Stimulated activated CD8-positive, alpha-beta memory T cell treated with anti-CD3 and anti-CD28 coated beads, Interleukin-7, amount 100 ng/mL, for 1 hour (primary cell): ENCODE measurements at regions not wholly inside any gene's neighbourhood (a gene's known extent, or its start where the extent isn't known, plus 50 kb on each side); places are given as distances from the start of the nearest gene placed in this dataset.
"Not testable (repeated sequence)": the region's sequence is repeated elsewhere in the genome, so short reads cannot be mapped to it uniquely, and the experiment has no call there.

Source experiments
- DNase-seq, 2 donors: peaks; one replicate each; pipeline ENCODE4 v3.0.0-alpha.2; 2020; ENCODE audit warnings: low read depth in 2 of 2

DNA sequence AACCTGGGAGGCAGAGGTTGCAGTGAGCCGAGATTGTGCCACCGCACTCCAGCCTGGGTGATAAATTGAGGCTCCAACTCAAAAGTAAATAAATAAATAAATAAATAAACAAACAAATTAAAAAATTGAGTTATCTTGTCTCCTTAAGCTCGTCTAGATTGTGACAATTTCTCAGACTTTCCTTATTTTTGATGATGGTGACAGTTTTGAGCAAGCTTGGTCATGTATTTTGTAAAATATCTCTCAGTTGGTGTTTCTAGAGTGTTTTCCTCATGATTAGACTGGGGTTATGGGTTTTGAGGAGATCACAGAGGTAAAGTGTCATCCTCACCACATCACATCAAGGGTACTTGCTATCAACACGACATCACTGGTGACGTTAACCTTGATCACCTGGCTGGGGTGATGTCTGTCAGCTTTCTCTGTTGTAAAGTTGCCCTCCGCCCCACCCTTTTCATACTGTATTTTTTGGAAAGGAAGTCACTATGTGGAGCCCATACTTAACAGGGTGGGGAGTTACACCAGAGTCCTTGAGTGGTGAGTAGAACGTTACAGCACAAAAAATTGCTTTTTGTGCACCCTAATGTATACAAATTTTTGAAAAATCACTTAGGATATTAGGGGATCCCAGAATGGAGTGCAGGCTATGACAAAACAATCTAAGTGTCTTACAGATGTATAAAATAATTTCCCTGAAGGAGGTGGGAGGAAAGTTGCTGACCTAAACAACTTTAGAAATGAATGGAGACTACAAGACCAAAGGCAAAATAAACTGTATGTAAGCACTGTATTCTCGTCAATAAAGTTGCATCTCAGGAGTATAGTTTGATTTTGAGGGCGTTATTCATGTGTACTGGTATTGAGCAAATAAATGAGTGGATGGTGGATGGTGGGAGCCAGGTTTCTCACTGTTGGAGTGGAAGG, 116.4 kb upstream of the SGK1 start:
- DNase-seq = no peak

DNA sequence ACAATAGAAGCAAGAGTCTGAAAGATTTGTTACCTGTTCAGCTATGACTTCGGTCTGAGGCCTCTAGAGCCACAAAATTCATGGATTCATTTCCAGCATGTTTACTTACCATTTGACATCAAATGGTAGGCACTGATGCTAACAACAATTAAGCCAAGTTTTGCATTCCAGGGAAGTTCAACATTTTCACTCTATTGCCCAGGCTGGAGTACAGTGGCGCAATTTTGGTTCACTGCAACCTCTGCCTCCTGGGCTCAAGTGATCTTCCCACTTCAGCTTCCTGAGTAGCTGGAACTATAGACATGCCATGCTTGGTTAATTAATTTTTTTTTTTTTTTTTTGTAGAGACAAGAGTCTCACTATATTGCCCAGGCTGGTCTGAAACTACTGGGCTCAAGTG, 114.1 kb upstream of the SGK1 start:
- DNase-seq = no peak

DNA sequence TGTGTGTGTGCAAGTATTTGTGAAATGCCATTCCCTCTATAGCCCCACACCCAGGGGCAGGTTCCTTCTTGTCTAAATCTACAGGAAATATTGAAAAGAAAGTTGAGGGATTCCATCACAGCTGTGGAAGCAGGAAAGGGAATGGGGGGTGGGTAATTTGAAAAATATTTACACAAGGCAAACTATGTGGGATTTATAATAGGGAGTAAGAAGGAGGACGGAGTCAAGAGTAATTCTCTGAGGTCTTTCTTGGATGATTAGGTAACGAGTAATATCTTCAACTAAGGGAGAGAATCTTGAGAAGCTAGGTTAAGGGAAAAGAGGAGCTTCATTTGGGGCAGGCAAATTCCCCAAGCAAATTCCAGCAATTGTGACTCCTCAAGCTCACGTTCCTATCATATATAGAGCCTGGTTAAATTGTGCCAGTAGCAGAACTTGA, 113.5 kb upstream of the SGK1 start:
- no peak for DNase-seq

DNA sequence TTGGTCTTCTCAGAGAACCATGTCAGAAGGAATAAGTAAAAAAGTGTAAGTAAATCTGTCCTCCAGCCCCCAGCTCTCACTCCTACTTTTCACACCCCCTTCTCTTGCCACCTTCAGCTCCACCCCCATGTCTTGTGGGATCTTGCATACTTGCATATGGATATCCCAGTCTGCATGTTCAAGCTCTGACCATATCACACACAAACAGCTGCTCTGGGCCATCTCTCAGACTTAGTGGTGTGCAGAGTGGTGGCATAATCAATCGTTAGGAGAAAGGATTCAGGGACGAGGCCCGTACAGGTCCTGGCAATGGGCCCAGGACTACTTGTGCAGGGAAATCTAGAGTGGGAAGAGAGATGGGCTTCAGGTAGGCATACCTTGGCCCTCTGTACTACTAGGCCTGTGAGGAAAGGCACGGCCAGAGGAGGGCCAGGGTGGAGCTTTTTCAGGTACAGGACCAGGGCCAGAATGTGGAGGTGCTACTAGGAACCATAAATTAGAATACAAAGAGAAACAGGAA, 112.0 kb upstream of the SGK1 start:
- DNase-seq = no peak

DNA sequence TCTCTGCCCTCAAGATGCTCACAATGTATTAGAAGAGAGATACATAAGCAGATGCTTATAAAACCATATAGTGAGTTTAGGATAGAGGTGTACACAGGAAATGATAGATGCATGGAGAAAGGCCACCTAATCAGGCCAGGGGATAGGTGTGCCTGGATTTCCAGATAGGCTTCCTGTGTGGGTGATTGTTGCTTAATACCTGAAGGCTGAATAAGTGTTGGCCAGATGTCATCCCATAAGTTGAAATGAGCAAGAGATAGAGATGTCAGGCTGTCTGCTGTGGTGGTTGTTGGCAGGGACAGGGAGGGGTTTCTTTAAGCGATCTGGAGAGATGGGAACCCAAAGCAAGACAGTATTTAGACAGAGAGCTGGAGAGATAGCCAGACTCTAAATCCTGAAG, 109.8 kb upstream of the SGK1 start:
- DNase-seq = no peak

DNA sequence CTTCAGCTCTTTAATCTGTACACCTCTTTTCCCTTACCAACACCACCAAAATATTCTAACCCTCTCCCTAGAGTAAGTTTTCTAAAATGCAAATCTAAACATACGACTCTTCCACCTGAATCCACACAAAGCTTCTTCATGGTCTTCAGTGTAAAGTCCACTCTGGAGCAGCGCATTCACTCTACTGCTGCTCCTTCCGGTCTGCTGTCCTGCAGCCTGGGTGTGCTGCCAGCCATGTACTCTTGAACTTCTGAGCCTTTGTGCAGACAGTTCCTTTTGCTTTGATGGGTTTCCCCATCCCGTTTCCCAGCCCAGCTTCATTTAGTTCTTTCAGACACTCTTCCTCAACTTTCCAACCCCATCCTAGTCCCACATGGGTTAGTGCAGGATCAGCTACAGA, 108.7 kb upstream of the SGK1 start:
- no peak for DNase-seq

DNA sequence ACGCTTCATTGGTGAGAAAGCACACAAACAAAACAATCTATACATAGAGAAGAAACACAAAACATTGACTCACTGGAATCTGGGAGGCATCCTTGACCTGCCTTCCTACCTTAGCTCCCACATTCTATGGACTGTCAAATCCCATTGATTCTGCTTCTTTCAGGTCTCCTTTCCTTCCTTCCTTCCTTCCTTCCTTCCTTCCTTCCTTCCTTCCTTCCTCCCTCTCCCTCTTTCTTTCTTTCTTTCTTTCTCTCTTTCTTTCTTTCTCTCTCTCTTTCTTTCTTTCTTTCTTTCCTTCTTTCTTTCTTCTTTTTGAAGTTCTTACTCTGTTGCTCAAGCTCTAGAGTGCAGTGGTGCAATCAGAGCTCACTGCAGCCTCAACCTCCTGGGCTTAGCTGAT, 108.0 kb upstream of the SGK1 start:
- not testable (repeated sequence) for DNase-seq

DNA sequence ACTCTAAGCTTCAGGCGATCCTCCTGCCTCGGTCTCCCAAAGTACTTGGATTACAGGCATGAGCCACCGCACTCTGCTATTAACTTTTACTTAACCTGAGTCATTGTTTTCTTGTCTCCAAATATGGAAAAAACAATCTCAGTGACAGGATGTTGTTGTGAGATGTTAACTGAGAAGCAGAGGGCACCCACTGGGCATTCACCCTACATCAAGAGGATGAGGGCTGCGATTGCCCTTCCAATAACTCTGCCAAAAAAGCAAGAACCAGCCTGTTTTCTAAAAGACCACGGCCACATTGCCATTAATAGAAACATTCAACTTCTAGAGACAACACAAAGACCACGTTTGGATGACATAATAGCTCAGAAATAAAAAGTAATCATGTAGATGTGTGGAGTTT, 107.6 kb upstream of the SGK1 start:
- DNase-seq = no peak

DNA sequence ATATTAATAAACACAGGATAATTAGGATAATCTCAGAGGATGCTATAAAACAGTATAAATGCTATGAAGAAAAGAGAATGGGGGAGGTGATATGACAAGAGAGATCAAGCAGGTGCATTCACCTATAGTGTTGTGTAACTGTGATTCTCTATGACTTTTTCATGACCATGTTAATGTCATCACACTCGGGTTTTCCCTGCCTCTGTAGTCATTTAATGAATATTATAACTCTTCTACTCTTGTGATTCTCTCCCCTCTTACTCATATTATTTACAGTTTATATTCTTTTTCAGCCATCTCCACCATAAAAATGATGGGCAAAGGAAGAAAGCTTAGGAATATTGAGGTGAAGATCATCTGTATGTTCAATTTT, 106.9 kb upstream of the SGK1 start:
- no peak for DNase-seq

DNA sequence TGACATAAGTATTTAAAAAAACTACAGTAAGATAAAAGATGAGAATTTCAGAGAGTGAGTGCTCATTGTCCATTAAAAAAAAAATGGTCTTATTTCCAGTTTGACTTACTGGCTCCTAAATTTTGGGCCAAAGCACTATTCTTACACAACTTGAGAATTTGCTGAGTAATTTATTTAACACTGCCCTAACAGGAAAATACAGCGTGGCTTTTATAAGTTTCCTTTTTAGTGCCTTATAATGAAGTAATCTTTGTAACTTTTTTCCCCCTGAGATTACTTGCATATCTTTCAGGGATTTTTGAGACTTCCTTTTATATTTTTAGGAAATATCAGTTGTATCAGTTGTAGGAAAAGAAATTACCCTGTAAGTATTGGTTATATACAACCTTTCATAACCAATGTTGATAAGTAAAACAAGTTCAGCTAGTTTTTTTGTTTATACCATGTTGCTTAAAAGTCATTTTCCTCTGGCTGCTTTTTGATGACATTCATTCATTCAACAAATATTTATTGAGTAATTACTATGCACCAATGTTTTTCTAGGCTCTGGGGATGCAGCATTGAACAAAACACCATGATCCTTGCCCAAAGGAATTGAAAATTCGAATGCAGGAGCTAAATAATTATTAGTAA, 106.4 kb upstream of the SGK1 start:
- DNase-seq = no peak

DNA sequence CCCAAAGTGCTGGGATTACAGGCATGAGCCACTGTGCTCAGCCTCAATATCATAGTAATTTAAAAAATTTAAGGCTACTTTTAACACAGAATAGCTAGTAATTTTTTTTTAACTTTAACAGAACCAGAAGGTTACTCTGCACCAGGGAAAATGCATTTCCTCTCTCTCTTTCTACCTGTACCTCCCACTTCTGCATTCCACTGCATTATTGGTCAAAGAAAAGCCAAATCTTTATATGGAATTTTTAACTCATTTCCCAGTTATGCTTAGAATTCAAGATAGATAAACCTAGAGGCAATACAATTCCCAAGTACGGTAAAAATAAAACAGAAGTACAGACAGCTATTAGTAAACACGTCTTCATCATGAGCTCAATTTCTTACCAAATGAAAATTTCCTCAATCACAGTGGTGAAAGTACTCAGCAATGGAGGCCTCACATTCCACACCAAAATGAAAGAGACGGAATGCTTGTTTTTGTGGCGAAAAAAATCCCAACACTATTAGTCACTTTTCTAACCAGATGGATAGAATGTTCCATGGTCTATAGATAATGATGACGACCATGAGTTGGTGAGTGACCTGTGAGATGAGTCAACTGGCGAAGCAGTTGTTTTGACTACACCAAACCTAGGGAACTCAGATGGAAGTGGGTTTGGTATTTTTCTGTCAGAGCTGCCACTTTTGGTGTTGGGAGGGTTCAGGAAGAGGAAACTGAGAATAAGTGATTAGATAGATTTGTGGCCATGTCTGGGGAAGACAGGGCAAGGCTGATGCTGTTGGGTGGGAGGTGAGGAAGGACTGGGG, 104.7 kb upstream of the SGK1 start:
- DNase-seq = no peak

DNA sequence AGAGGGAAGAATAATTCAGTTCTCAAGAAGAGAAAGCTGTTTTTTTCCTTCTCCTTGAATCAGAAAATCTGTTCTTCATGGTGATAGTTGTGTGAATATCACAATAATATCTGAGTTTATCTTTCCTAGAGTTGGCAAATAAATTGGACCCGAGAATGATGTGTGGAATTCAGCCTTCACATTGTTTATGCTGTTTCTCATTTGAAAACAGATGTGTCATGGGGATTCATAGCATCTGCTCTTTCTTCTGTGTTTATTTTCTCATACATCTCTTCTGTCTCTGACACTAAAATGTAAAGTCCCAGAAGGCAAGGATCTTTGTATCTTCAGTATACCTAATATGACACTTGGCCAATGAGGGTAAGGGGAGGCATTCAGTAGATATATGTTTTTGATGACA, 103.6 kb upstream of the SGK1 start:
- no peak for DNase-seq

DNA sequence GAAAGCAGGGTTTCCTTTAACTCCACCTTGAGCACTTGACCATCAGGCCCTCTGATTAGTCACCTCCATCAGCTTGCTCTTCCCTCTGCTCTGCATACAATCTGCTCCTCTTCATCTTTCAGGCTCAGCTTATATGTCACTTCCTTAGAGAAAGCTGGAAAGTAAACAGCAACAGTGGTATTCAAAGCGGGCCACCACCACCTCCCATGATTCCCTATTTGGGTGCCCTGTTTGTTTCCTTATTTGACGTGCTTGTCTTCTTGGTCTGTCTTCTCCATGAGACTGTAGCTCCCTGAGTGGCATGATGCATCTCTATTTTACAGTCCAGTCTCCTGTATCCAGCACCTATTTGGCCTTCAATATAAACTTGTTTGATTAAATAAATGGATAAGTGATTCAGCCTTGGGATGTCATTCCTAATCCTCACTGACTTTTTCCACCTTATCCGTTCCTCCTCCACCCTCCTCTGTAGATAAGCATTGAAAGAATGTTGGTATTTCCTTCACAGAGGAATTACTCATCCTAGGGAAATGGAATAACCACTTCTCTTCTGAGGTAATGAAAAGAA, 102.8 kb upstream of the SGK1 start:
- no peak for DNase-seq

DNA sequence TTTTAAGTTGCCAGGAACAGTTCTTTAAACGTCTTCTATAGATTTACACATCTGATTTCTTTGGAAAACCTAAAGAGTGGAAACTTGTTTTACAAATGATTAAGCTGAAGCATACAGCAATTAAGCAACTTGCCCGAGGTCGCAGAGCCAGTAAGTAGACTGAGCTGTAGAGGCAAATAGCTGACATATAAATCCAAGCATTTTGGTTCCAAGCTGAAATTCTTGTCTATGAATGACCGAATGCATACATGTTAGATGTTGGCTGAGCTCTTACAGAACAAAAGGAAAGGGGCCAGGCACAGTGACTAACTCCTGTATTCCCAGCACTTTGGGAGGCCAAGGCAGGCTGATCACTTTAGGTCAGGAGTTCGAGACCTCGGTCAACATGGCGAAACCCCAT, 101.8 kb upstream of the SGK1 start:
- no peak for DNase-seq

DNA sequence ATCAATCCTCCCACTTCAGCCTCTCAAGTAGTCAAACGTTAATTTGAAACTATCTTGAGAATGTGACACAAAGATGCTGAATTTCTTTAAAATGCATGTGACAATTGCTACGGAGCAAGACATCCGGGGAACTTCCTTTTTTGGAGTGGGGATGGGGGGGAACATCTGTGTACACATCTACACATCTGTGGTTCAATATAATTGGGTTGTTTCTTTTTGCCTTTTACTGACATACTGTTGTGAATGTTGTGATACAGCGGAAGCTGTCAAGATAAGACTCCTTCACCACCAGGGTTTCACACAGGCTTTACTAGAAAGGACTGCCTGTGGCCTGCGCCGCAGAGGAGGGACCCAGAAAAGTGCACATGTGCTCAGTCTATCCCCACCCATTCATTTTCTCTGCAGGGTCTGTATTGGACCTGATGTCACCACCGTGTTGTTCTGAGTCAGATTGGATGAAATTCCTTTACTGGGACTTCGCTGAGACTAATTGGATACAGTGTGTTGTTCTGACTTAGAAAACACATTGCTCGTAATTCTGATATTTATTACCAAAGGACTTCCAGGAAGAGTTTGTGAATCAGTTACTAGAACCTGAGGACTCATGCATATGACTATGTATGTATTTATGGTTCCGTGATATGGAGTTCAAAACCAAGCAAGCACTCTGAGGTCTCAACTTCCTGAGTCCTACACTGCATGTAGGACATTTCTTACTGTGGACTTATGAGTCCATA, 98.7 kb upstream of the SGK1 start:
- no peak for DNase-seq

DNA sequence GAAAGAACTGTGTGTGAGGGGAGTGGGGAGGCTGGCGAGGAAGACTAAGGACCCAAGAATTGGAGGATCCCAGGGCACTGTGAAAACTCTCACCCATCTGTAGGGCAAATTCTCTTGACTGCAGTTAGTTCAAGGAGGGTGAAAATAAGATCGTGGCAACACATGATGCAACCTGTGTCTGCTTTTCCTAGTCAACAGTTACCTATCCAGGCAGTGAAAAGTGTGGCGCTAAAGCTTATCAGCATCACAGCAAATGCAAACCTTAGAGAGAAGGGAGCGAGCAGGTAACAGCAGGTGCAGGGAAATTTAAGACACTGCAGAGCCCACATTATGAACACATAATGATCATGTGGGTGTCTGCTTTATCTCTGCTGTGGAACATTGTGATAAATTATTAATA, 97.7 kb upstream of the SGK1 start:
- DNase-seq = no peak

DNA sequence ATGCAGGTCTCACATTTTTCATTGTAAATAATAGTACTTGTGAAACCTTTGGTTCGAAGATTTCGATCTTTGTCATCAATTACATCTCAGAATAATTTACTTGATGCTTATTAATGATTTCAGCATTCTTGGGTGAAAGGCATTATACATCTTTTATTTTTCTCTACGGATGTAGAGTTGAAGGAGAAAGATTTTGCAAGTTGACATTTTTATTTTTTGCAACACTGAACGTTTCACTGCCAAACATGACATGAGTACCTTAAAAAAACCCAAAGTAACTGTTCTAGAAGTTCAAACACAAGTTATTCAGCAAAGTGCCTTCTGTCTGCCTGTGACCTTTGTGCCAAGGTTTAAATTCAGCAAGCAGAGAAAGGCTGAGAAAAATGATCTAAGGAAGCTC, 97.3 kb upstream of the SGK1 start:
- no peak for DNase-seq

DNA sequence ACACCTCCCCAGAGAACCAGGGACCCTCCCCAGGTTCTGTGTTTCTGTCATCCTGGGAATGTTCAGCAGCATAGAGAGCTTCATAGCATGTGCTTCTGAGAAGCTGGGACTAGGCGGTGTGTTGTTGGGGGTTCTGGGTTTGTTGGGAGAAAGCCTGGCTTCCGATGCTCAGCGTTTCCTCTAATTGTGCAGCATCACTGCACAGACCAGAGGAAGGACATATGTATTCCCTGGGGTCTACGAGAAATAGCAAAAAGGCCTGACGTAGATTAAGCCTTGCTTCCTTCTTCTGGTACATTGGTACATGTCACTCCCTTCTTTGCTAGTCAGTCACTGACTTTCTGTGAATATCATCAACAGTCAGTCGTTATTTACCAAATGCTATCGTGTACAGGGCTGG, 96.9 kb upstream of the SGK1 start:
- no peak for DNase-seq

DNA sequence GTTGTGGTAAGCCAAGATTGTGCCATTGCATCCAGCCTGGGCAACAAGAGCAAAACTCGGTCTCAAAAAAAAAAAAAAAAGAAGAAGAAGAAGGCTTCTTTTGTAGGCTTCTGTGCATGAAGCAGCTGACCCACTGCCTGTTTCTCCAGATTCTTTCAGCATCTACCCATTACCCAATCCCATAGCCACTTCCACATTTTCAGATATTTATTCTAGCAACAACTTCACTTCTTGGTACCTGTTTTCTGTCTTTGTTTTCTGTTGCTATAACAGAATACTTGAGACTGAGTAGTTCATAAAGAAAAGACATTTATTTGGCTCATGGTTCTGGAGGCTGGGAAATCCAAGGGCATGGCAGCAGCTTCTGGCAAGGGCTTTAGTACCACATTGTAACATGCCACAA, 95.3 kb upstream of the SGK1 start:
- DNase-seq = no peak

DNA sequence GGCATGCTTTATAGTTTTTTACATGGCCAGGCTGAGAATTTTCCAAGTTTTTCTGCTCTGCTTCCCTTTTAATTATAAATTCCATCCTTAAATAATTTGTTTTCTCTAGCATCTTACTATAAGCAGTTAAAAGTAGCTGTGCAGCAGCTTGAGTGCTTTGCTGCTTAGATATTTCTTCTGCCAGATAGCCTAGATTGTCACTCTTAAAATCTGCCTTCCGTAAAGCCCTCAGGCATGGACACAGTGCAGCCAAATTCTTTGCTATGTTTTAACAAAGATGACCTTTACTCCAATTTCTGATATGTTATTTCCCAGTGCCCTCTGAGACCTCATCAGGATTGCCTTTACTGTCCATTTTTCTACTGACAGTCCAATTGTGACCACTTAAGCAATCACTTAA, 92.6 kb upstream of the SGK1 start:
- no peak for DNase-seq

DNA sequence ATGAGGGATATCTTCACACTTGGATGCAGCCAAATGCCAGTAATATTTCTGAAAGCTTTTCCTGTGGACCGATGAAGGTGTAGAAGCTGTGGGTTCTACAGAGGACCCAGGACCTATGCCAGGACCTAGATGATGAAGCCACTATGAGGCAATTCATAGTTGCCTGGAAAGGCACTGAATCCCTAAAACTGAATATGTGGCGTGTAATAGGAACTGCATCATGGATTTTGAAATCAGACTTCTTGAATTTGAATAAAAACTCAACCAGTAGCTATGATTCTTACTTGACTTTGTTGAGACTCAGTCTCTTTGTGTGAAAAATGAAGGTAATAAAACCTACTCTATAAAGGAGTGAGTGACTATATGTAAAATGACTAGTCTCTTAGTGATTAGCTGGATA, 89.9 kb upstream of the SGK1 start:
- no peak for DNase-seq
